Activated CD4-positive, alpha-beta T cell treated with anti-CD3 and anti-CD28 coated beads, Interleukin-2, amount 50 U/mL, for 24 hours (primary cell): ENCODE measurements at regions not wholly inside any gene's neighbourhood (a gene's known extent, or its start where the extent isn't known, plus 50 kb on each side); places are given as distances from the start of the nearest gene placed in this dataset.

Source experiments
- DNase-seq, 2 donors: peaks; one replicate each; pipeline ENCODE4 v3.0.0-alpha.2; 2020; ENCODE audit warnings: low read depth in 1 of 2, low spot score in 1 of 2

DNA sequence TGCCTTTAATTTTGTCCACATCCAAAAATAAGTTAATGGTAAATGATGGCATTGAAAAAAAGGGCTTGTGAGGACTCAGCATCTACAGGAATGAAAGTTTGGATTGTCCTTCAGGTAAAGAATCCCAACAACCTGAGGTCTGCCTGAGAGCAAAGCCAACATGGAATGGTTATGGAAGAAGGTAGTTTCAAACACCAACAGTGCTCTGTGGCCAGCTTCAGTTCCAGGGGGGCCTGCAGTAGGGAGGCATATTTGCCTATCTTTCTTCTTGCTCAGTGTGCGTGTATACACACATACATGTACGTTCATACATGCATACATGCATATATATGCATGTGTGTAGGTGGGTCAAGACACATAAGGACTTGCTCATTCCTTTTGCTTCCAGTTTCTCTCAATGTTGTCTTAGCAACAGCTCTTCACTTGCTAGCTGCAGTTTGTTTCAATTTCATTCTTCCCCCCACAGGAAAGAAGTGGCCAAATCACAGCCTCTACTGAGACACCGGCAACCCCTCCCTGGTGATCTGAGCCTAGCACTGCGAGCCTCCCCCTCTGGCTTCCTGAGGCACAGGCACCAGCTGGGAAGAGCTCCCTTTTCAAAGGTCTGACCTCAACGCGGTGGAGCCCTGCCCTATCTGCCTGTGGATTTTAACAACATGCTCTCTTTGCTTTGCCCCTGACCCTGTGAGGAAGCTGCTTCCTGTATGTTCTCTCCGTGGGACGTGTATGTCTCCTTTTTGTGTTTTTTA lies 146.2 kb downstream of the KLF13 start:
- peak in 1 of 2 donors; percentile 44 for DNase-seq

DNA sequence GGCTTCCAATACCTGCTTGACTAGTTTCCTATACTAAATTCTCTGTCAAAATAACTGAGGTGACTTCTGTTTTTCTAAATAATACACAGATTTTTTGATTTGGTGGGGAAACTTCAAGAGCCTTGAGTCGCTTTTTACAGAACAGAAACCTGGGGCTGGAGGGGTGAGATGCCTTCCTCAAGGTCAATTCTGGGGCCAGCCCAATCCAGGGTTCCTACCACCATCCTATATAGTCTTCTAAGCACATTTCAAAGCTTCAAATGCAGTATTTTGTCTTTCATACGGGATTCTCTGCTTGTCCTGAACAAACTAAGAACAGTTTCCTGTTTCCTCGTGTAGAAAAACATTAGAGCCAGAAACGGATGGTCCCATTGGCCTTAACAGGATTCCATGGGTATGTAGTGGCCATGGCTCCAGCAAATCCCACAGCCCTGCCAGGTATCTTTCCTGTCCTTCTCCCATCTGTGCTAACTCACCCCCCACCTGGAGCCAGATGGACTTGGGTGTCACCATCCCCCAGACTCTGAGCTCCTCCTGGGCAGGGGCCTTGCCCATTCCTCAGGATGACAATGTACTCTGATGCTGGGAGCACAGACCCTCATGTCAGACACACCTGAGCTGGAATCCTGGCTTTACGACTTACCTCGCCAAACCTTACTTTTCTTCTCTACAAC lies 146.9 kb downstream of the KLF13 start:
- no peak for DNase-seq

GRCh38 chr15:31474059-31474868 lies 147.6 kb downstream of the KLF13 start:
- DNase-seq: peak in 1 of 2 donors; percentile 46

DNA sequence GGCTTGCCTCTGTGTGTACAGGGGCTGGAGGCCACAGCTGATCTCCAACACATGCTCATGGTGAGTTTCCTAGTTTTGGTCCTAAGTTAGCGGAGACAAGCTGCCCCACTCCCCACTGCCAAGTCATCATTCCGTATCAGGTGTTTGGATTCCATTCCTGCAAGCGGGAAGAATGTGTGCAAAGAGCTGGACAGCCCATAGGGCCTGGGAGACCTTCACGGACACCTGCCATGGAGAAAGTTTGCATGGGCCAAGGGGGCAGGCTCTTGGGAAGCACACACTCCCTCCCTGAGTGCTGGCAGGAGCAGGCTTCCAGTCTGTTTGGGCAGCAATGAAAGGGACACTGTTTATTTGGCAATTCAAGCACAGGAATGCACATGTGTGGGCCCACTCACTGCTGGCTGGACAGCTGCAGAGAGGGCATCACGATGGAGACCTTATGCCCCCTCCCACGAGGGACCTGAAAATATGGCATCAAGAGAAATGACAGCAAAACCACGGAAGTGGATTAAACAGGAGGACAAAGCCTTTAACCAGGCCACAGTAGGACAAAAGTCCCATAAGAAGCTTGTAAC lies 149.7 kb downstream of the KLF13 start:
- DNase-seq: no peak

DNA sequence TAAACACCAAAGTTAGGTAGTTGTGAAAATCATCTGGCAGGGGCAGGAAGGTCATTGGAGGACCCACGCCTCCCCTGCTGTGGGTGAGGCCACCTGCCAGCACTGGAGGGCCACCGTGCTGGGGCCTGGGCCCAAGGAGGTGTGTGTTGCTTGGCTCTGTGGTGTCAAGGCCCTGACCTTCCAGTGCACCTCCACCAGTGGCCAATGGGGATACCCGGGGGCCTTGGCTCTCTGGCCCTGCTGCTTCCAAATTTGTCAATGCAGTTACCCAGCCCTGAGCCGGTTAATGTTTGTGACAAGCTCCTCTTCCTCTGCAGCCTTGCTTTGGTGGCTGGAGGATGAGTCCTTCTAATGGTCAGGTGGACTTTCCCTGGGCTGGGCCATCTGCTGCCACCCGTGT lies 150.2 kb downstream of the KLF13 start:
- no peak for DNase-seq

DNA sequence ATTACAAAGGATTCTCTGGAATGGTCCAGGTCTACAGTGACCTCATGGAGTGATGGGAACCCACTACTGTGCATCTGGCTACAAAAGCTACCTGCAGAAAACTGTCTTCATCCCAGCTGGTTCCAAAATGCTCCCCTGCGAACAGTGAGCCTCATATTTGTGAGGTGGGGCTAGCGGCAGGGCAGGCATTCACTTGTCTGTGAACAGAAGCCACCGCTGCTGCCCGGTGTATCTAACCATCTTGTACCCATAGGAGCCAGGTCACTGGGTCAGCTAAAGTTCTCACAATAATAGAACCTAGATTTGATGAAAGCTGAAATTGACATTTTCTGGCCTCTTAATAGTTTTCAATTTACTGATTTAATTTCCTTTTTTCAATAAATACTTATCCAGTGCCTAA lies 150.7 kb downstream of the KLF13 start:
- DNase-seq: no peak

GRCh38 chr15:31477851-31478701 lies 151.4 kb downstream of the KLF13 start:
- no peak for DNase-seq

DNA sequence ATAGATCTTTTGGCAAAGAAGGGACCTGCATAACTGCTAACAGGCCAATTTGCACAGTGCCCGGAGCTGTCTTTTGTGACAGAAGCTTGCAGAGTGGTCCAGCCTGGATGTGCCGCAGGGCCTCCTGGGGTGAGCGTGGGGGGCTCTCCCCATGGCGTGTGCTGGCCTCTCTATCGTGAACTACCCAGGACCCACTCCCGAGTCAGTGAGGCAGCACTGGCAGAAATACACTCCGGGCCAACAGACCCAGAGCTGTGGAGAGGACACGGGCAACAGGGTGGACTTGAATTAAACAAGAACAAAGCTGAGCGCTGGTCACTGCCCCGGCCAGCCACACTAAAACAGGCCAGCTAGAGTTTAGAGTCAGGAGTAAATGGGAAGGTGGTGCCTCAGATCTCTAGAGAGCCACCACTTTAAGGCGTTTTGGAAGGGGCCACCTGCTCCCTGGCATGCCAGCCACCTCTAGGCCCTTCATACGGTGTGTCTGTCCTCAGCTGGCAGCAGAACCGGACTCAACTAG lies 152.1 kb downstream of the KLF13 start:
- DNase-seq: no peak

GRCh38 chr15:31480356-31481025 lies 153.9 kb downstream of the KLF13 start:
- no peak for DNase-seq

- DNase-seq: no peak
These were observed 154.5 kb downstream of the KLF13 start for GRCh38 chr15:31481142-31481541.

GRCh38 chr15:31482122-31482922 lies 155.7 kb downstream of the KLF13 start:
- no peak for DNase-seq

DNA sequence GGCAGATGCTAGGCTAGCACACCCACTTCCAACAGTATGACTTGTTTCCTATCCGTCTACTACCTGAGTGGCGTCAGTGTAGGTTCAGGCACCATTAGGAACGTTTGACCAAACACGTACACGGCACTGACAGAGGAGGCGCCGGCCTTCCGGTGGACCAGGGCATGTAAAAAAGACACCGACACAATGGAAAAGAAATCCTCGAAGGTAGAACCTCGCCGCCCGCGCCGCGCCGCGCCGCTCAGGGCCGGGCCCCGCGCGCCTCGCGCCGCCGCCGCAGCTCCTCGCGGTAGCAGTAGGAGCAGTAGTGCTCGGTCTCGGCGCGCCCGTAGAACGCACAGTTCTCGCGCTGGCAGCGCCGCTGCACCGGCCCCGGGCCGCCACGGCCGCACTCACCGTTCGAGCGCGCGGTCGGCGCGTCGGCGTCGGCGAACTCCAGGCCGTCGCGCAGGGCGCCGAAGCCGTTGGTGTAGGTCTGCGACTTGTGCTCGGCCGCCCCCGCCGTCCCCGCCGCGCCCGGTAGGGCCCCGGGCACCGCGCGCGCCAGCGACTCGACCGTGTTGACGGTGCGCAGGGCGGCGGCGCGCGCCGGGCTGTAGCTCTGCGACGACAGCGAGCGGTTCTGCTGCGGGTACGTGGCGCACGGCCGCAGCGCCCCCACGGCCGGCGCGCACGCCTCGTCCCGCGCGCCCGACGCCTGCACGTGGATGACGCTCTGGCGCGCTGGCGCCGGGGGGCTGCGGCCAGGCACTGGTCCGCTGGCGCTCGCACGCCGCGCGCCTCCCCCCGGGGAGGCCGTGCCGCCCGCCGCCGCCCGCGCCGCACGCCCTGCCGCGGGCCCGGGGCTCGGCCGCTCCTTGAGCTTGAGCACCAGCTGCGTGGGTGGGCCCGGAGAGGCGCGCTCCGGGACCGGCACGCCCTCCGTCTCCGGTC lies 156.7 kb downstream of the KLF13 start:
- no peak for DNase-seq

DNA sequence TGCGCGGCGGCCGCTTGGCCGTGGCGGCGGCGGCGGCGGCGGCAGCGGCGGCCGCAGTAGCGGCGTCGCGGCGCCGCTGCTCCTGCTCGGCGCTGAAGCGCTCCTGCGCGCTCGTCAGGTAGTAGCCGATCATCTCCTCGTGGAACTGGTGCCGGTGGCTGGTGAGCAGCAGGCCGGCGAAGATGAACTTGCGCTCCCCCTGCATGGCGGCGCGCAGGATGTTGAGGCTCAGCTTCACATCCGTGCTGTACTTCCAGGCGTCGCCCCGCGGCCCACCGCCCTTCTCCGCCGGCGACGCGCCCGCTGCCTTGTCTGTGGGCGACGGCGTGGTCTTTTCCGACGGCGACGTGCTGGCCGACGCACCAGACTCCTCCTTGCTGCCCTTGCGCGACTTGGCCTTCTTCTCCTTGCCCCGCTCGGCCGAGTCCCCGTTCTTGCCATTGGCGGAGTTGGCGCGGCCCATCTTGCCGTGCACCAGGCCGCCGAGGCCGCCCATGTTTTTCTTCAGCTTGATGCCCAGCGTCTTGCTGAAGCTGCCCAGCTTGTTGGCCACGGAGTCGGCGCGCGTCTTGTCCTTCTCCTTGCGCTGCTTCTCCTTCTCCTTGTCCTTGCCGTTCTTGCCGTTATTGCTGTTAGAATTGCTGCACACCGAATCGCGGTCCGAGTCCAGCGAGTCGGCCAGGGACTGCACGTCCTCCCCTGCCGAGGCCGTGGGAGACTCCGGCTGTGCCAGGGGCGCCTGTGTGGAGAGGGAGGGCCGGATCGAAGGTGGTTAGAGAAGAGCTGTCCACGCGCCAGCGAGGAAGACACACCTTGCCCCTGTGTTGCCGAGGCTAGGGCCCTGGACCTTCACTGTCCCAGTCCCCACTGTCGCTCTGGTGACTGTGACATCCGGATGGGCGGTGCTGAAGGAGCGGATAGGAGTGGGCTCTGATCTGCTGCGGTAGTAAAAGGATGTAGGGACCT lies 157.6 kb downstream of the KLF13 start:
- no peak for DNase-seq

- DNase-seq: no peak
These were observed 158.4 kb downstream of the KLF13 start for GRCh38 chr15:31484986-31485385.

DNA sequence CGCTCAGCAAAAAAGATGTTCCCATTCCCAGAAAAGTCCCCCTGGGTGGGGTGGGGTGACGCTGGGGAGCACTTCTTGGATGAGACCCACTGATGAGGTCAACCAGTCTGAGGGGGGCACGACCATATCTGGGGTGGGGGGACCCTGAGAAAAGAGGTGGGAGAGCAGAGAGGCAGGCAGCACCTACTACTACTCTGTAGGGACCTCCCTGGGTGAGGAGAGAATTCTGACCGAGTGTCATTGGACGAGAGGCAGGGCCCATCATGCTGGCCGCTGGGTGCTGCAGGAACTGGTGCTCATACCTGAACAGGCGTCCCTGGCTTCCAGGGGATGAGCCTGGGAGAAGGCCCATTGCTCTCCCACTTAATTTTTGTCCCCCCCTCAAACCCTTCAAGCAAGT lies 158.8 kb downstream of the KLF13 start:
- no peak for DNase-seq

DNA sequence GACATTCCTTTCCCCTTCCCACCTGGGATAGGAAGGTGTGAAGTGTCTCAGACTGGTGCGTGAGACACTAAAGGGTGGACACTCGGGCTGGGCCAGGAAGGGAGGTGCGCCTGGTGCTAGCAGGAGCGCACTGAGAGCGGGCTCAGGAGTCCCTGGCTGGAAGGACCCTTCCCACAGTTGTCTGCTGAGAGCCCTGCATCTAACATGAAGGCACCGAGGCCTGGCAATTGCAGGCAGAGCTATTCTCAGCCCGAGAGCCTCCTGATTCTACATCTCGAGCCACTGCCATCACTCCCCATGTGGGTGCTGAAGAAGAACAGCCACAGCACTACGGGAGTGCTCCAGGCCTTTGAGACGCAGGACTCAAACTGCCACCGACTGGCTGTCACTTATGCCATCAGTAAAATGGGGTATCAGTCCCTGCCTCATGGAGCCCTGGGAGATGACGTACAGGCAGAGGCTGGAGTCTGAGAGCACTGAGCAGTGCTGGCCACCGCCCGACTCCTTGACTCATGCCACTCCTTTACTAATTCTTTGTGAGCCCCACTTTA lies 159.4 kb downstream of the KLF13 start:
- no peak for DNase-seq

- DNase-seq: no peak
These were observed 159.9 kb downstream of the KLF13 start for GRCh38 chr15:31486506-31486905.
